GM12891 (cell line): ENCODE measurements at regions not wholly inside any gene's neighbourhood (a gene's known extent, or its start where the extent isn't known, plus 50 kb on each side); places are given as distances from the start of the nearest gene placed in this dataset.

ENCODE experiments used
- PAX5 ChIP-seq: IDR thresholded peaks from 2 replicates; pipeline ENCODE4 v1.6.1; 2011; ENCODE audit warnings: low read length, moderate library complexity, mild to moderate bottlenecking; ENCODE audit not compliant: insufficient read depth, severe bottlenecking
- POLR2A ChIP-seq: IDR thresholded peaks from 2 replicates; pipeline ENCODE4 v1.6.1; 2011; ENCODE audit warnings: low read depth, low read length, control low read depth
- POLR2AphosphoS5 ChIP-seq: IDR thresholded peaks from 2 replicates; pipeline ENCODE4 v1.6.1; 2011; ENCODE audit warnings: low read depth, low read length, control low read depth
- POU2F2 ChIP-seq: IDR thresholded peaks from 2 replicates; pipeline ENCODE4 v1.6.1; 2011; ENCODE audit warnings: low read depth, mild to moderate bottlenecking, control low read depth, low read length, moderate library complexity
- SPI1 ChIP-seq: IDR thresholded peaks from 2 replicates; pipeline ENCODE4 v1.6.1; 2011; ENCODE audit warnings: low read depth, low read length, control low read depth
- TAF1 ChIP-seq: IDR thresholded peaks from 2 replicates; pipeline ENCODE4 v1.6.1; 2011; ENCODE audit warnings: low read depth, low read length, control low read depth

DNA sequence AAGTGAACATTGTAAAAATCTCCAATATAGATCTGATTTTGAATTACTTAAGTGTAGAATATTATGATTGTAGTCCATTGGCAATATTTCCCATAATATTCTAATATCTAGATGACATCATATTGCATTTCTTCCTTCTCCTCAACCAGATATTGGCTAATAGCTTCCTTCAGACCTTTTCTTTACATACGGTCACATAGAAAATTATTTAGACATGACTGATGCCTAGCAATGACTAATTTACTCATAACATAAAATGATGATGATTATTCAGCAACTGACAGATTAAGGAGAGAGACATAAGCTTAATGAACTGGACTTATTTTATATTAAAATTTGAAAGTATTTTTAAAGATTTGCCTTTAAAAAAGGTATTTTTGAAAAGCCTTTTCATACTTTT is 1287.6 kb downstream of the STIM2 start:
- TF ChIP-seq POLR2A (no peak), SPI1 (no peak), POLR2AphosphoS5 (no peak), TAF1 (no peak), PAX5 (no peak), POU2F2 (no peak)
